Kidney (tissue), 13 donors: ENCODE measurements at regions not wholly inside any gene's neighbourhood (a gene's known extent, or its start where the extent isn't known, plus 50 kb on each side); places are given as distances from the start of the nearest gene placed in this dataset.

Experiments used
- DNase-seq, 5 donors: peaks; one replicate each; pipeline ENCODE4 v3.0.0-alpha.2; 2013 to 2020
- FAIRE-seq: peaks from 2 replicates; lab custom pipeline; 2012; peaks lifted over from hg19 to GRCh38; lab: Jason Lieb, UNC
- H3K27ac ChIP-seq, 2 donors: one replicate each; pipeline ENCODE4 v1.7.0; 2013; ENCODE audit warnings: low read depth in 2 of 2, low read length in 2 of 2, inconsistent platforms in 1 of 2
- H3K27me3 ChIP-seq: one replicate; pipeline ENCODE4 v1.7.1; 2013; ENCODE audit warnings: low read length, inconsistent platforms; ENCODE audit not compliant: control insufficient read depth, insufficient read depth
- H3K36me3 ChIP-seq, 3 donors: one replicate each; pipeline versions ENCODE4 v1.7.0 to v1.7.1; 2013; ENCODE audit warnings: low read length in 3 of 3, control low read depth in 1 of 3, inconsistent platforms in 1 of 3; ENCODE audit not compliant: insufficient read depth in 3 of 3, control insufficient read depth in 2 of 3
- H3K4me1 ChIP-seq, 3 donors: one replicate each; pipeline versions ENCODE4 v1.7.0 to v1.7.1; 2013; ENCODE audit warnings: low read length in 3 of 3, inconsistent platforms in 1 of 3, low read depth in 1 of 3; ENCODE audit not compliant: control insufficient read depth in 2 of 3, insufficient read depth in 2 of 3
- H3K4me3 ChIP-seq, 3 donors: one replicate each; pipeline versions ENCODE4 v1.7.0 to v1.8.1; 2013; ENCODE audit warnings: low read length in 3 of 3, control low read depth in 1 of 3, inconsistent platforms in 1 of 3
- H3K9ac ChIP-seq, 3 donors: one replicate each; pipeline versions ENCODE4 v1.7.0 to v1.7.1; 2013; ENCODE audit warnings: low read length in 3 of 3, control low read depth in 1 of 3, inconsistent platforms in 1 of 3
- H3K9me3 ChIP-seq, 3 donors: one replicate each; pipeline versions ENCODE4 v1.7.0 to v1.7.1; 2013; ENCODE audit warnings: low read length in 3 of 3, control low read depth in 1 of 3, inconsistent platforms in 1 of 3; ENCODE audit not compliant: control insufficient read depth in 2 of 3, insufficient read depth in 1 of 3
- CTCF ChIP-seq: IDR thresholded peaks from 3 replicates; pipeline ENCODE4 v1.5.1; 2012; ENCODE audit warnings: mild to moderate bottlenecking, moderate library complexity, borderline replicate concordance; ENCODE audit not compliant: insufficient read depth; ENCODE audit errors: extremely low read depth
- intact Hi-C: fragments of 100-400 bp; cut with DNase I; formaldehyde crosslinking; loops from one replicate; pipeline ENCODE4 v1.11.1; 2022
- donor health status: control.
- donor health status: control.
- donor health status: control.
- donor health status: control.
- donor health status: control.
- donor health status: DM: yes; HTN: yes; CAD: no.
- donor health status: Normal renal cell carcinoma (clear cell type).

GRCh38 chr21:35971824-35972223, 88.5 kb downstream of the SETD4 start:
- no peak overlapping the region for H3K27ac ChIP-seq
- H3K36me3 ChIP-seq: no peaks in the 10 kb centered on the region
- no peak overlapping the region for H3K4me3 ChIP-seq
- no peak for FAIRE-seq
- intact Hi-C loops: no loop called here
- DNase-seq: no peak
- TF ChIP-seq CTCF: no peak
- no peaks in the 10 kb centered on the region for H3K9me3 ChIP-seq
- no peak overlapping the region for H3K9ac ChIP-seq
- H3K27me3 ChIP-seq: no peaks in the 10 kb centered on the region
- no peaks in the 10 kb centered on the region for H3K4me1 ChIP-seq

- FAIRE-seq: no peak
- Histone ChIP-seq H3K27me3 (no peaks in the 10 kb centered on the region), H3K4me3 (no peak overlapping the region), H3K27ac (no peak overlapping the region), H3K9ac (no peak overlapping the region), H3K9me3 (no peaks in the 10 kb centered on the region), H3K4me1 (no peaks in the 10 kb centered on the region), H3K36me3 (no peaks in the 10 kb centered on the region)
- no peak for TF ChIP-seq CTCF
- intact Hi-C loops: no loop called here
- DNase-seq: no peak
Observed at GRCh38 chr21:35969281-35969680, 91.0 kb downstream of the SETD4 start.

- H3K4me3 ChIP-seq: no peak overlapping the region
- intact Hi-C loops: no loop called here
- H3K27me3 ChIP-seq: no peaks in the 10 kb centered on the region
- H3K27ac ChIP-seq: no peak overlapping the region
- no peak for DNase-seq
- no peaks in the 10 kb centered on the region for H3K9me3 ChIP-seq
- FAIRE-seq: no peak
- H3K4me1 ChIP-seq: no peaks in the 10 kb centered on the region
- TF ChIP-seq CTCF: no peak
- no peak overlapping the region for H3K9ac ChIP-seq
- H3K36me3 ChIP-seq: no peaks in the 10 kb centered on the region
Observed at GRCh38 chr21:35968564-35968963, 91.8 kb downstream of the SETD4 start.

GRCh38 chr21:35965699-35966098, 94.6 kb downstream of the SETD4 start:
- no peak overlapping the region for H3K9ac ChIP-seq
- H3K36me3 ChIP-seq: no peaks in the 10 kb centered on the region
- no peak overlapping the region for H3K27ac ChIP-seq
- no peak for FAIRE-seq
- no peaks in the 10 kb centered on the region for H3K4me1 ChIP-seq
- DNase-seq: no peak
- H3K9me3 ChIP-seq: no peaks in the 10 kb centered on the region
- no peak for TF ChIP-seq CTCF
- H3K4me3 ChIP-seq: no peak overlapping the region
- intact Hi-C loops: no loop called here
- no peaks in the 10 kb centered on the region for H3K27me3 ChIP-seq
